Parathyroid adenoma (tissue), 2 donors: ENCODE measurements at regions not wholly inside any gene's neighbourhood (a gene's known extent, or its start where the extent isn't known, plus 50 kb on each side); places are given as distances from the start of the nearest gene placed in this dataset.
A peak's percentile ranks its signal among the peaks of the same experiment; 100 is the strongest.

Experiments used
- H2AFZ ChIP-seq: fragments of 300-600 bp; sonication (generic); one replicate; pipeline ENCODE4 v1.7.0; 2017; ENCODE audit warnings: antibody characterized with exemption, mild to moderate bottlenecking
- H3K27ac ChIP-seq: fragments of 300-600 bp; sonication (generic); one replicate; pipeline ENCODE4 v1.7.0; 2017
- H3K27me3 ChIP-seq: fragments of 300-600 bp; sonication (generic); one replicate; pipeline ENCODE4 v1.7.0; 2017; ENCODE audit warnings: low read length; ENCODE audit not compliant: control insufficient read depth, insufficient read depth
- H3K36me3 ChIP-seq: fragments of 300-600 bp; sonication (generic); one replicate; pipeline ENCODE4 v1.7.0; 2017; ENCODE audit warnings: low read length; ENCODE audit not compliant: control insufficient read depth, insufficient read depth
- H3K4me1 ChIP-seq: fragments of 300-600 bp; sonication (generic); one replicate; pipeline ENCODE4 v1.7.0; 2017; ENCODE audit warnings: control low read depth
- H3K4me2 ChIP-seq: fragments of 300-600 bp; sonication (generic); one replicate; pipeline ENCODE4 v1.7.0; 2017; ENCODE audit warnings: low read length
- H3K4me3 ChIP-seq: fragments of 300-600 bp; sonication (generic); one replicate; pipeline ENCODE4 v1.7.0; 2017; ENCODE audit warnings: low read depth, low read length
- H3K79me2 ChIP-seq: fragments of 300-600 bp; sonication (generic); one replicate; pipeline ENCODE4 v1.7.0; 2017; ENCODE audit warnings: control low read depth
- H3K9ac ChIP-seq: fragments of 300-600 bp; sonication (generic); one replicate; pipeline ENCODE4 v1.7.0; 2017; ENCODE audit warnings: mild to moderate bottlenecking
- H3K9me3 ChIP-seq: fragments of 300-600 bp; sonication (generic); one replicate; pipeline ENCODE4 v1.7.0; 2017; ENCODE audit warnings: low read length; ENCODE audit not compliant: control insufficient read depth
- TF ChIP-seq, protein P1 (sequence below): fragments of 300-600 bp; sonication (generic); IDR thresholded peaks from one replicate; pipeline ENCODE4 v1.7.0; 2017; ENCODE audit warnings: antibody characterized with exemption, mild to moderate bottlenecking
- donor health status: primary hyperparathyroidism.

DNA sequence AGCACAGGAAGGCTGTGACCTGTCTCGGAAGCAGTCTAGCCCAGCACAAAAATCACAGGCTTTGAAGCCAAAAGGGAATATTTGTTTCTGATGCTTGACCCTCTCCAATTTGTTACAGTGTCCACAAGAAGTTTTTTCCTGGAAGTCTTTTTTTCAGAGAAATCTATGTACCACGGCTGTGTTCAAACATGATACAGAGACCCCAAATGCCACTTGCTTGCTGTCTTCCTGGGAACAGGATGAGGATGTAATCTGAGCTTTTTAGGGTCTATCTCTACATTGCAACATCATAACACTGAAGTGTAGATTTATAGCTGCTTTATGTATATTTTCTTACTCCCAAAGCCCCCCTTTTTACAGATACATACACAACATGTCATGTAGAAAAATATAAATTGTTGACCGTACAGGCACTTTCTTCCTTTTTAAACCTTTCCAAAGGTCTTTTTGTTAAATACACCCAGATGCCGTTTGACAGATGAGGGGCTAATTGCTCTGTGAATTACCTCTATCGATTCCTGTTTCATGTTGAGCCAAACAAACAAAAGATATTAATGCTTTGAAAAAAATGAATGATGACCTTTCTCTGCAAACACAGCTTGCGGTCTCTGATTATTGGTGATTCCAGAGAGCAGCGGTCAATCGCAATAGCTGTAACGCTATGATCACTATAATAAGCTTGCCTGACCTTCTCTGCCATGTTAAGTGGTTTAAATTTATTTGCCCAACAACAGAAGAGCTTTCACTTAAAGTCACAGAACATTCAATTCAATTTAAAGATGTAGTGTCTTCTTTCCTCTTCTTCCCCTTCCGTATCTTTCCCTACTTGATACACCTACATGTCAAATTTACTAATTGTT lies 875.9 kb upstream of the NR2F2 start:
- Histone ChIP-seq H3K36me3 (no peaks in the 10 kb centered on the region), H3K4me2 (no peak overlapping the region), H2AFZ (no peak overlapping the region), H3K79me2 (no peaks in the 10 kb centered on the region), H3K27ac (no peak overlapping the region), H3K4me3 (no peak overlapping the region), H3K9me3 (no peaks in the 10 kb centered on the region), H3K9ac (no peak overlapping the region), H3K27me3 (no peaks in the 10 kb centered on the region), H3K4me1 (no peaks in the 10 kb centered on the region)
- TF ChIP-seq, protein P1, sequence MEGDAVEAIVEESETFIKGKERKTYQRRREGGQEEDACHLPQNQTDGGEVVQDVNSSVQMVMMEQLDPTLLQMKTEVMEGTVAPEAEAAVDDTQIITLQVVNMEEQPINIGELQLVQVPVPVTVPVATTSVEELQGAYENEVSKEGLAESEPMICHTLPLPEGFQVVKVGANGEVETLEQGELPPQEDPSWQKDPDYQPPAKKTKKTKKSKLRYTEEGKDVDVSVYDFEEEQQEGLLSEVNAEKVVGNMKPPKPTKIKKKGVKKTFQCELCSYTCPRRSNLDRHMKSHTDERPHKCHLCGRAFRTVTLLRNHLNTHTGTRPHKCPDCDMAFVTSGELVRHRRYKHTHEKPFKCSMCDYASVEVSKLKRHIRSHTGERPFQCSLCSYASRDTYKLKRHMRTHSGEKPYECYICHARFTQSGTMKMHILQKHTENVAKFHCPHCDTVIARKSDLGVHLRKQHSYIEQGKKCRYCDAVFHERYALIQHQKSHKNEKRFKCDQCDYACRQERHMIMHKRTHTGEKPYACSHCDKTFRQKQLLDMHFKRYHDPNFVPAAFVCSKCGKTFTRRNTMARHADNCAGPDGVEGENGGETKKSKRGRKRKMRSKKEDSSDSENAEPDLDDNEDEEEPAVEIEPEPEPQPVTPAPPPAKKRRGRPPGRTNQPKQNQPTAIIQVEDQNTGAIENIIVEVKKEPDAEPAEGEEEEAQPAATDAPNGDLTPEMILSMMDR = no peak

DNA sequence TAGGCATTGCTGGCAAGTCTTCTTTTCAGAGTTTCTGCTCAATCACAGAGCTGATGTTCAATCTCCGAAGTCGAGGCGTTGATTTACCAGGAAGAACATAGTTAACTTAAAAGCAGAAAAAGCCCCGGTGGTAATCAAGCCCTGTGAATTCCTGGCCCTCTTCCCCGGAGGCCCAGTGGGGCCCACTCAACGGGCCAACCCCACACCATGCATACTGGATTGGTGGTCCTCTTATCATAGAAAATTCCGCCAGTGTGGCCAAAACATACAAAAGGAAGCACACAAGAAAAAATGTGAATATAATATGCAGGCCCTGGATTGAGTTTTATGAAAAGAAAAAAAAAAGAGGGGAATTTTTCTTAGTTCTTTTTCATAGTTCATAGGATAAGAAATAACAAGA lies 873.0 kb upstream of the NR2F2 start:
- Histone ChIP-seq H2AFZ (no peak overlapping the region), H3K27ac (peak overlapping the region; percentile 42), H3K4me3 (no peak overlapping the region), H3K36me3 (no peaks in the 10 kb centered on the region), H3K4me2 (no peak overlapping the region), H3K9me3 (no peaks in the 10 kb centered on the region), H3K79me2 (no peaks in the 10 kb centered on the region), H3K27me3 (no peaks in the 10 kb centered on the region), H3K4me1 (no peaks in the 10 kb centered on the region), H3K9ac (no peak overlapping the region)
- TF ChIP-seq, protein P1 = no peak

DNA sequence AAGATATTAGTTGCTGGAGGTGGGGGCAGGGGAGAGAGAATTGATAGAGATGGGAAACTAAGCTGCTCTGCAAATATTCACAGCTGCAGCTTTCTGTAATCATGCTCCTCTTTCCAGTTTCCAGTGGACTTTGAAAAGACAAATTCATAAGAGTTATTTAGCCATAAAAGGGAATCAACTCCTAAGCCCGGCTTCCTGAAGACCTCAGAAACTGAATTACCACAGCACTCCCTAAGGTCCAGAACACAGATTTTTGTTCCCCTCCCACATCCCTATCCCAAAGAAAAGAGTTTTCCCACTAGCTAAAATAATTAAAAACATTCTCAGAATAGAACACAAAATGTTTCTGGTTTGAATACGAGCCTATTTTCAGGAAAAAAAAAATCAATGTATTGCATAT lies 871.8 kb upstream of the NR2F2 start:
- Histone ChIP-seq H3K9ac (no peak overlapping the region), H3K4me2 (no peak overlapping the region), H3K79me2 (no peaks in the 10 kb centered on the region), H3K4me1 (no peaks in the 10 kb centered on the region), H3K27ac (no peak overlapping the region), H3K4me3 (no peak overlapping the region), H3K36me3 (no peaks in the 10 kb centered on the region), H3K27me3 (no peaks in the 10 kb centered on the region), H3K9me3 (no peaks in the 10 kb centered on the region), H2AFZ (no peak overlapping the region)
- TF ChIP-seq, protein P1 = no peak

DNA sequence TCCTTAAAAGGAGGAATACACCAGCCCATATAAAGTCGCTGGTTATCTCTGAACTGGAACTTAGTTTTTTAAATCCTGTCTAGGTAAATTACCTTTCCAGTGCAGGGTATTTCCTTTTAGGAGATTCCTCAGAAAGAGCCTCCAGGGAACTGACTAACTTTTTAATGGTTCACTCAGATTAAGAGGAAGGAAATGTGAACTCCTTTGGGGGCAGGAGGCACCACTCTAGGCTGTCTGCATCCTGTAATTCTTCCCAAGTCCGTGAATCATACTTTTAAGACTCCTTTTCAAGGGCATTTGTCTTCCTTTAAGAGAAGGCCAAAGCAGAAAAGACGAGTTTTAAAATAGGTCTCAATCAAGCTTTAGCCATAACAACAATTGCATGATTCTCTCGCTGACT lies 871.2 kb upstream of the NR2F2 start:
- Histone ChIP-seq H3K4me3 (no peak overlapping the region), H3K9me3 (no peaks in the 10 kb centered on the region), H3K9ac (no peak overlapping the region), H3K4me1 (no peaks in the 10 kb centered on the region), H3K27me3 (no peaks in the 10 kb centered on the region), H3K79me2 (no peaks in the 10 kb centered on the region), H3K27ac (peak overlapping the region; percentile 36), H3K4me2 (no peak overlapping the region), H2AFZ (no peak overlapping the region), H3K36me3 (no peaks in the 10 kb centered on the region)
- TF ChIP-seq, protein P1 = no peak

DNA sequence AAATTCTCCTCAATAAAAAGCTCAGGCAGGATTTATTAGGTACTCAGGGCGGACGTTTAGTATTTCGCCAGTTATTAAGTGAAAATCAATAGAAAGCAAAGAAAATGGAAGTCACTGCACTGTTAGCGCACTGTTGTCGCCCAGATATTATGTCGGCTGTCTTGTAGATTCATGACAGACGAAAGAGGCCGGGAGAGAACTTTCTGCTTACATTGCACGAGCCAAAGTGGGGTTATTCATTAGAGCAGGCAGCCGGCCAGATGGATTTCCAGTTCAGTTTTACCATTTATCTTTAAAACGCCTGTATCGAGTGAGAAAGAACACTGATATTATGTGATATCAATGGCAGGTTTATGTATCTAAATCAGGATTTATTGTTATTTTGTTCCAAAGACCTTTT lies 866.0 kb upstream of the NR2F2 start:
- TF ChIP-seq, protein P1 = no peak
- Histone ChIP-seq H3K4me2 (no peak overlapping the region), H3K4me3 (no peak overlapping the region), H3K36me3 (no peaks in the 10 kb centered on the region), H3K9me3 (no peaks in the 10 kb centered on the region), H3K79me2 (no peaks in the 10 kb centered on the region), H3K9ac (no peak overlapping the region), H2AFZ (no peak overlapping the region), H3K4me1 (no peaks in the 10 kb centered on the region), H3K27me3 (no peaks in the 10 kb centered on the region), H3K27ac (no peak overlapping the region)
